Naive thymus-derived CD8-positive, alpha-beta T cell (primary cell): ENCODE measurements at regions not wholly inside any gene's neighbourhood (a gene's known extent, or its start where the extent isn't known, plus 50 kb on each side); places are given as distances from the start of the nearest gene placed in this dataset.
A peak's percentile ranks its signal among the peaks of the same experiment; 100 is the strongest.

ENCODE experiments used
- ATAC-seq, 2 donors: fragments of 150-1000 bp; cut with Tn5 transposase in 1 of 2; sonication (Bioruptor Pico), chemical (Tn5 transposase) in 1 of 2; 1 replicate in 1 of 2; 2 replicates in 1 of 2; pipeline ENCODE4 v1.10.0; 2021; ENCODE audit warnings: mild to moderate bottlenecking in 2 of 2, moderate library complexity in 2 of 2
- POLR2A ChIA-PET: fragments of 350-600 bp; sonication (Branson Sonifier 250); formaldehyde crosslinking; loops from one replicate; lab custom pipeline; 2021; ENCODE audit warnings: antibody characterized with exemption; lab: Charles Lee
- DNase-seq, 10 donors: peaks; one replicate each; pipeline versions ENCODE4 v3.0.0 to v3.0.0-alpha.2; 2020 to 2022
- H3K27ac Mint-ChIP-seq, 10 donors: one replicate each; pipeline ENCODE4 v1.8.0; 2020 to 2022; ENCODE audit warnings: mild to moderate bottlenecking in 10 of 10, mixed read lengths in 10 of 10, moderate library complexity in 4 of 10, inconsistent platforms in 1 of 10
- H3K27me3 Mint-ChIP-seq, 5 donors: one replicate each; pipeline ENCODE4 v1.8.0; 2021 to 2022; ENCODE audit warnings: mixed read lengths in 5 of 5
- H3K36me3 Mint-ChIP-seq, 3 donors: one replicate each; pipeline ENCODE4 v1.8.0; 2020 to 2022; ENCODE audit warnings: mixed read lengths in 3 of 3, mild to moderate bottlenecking in 2 of 3, inconsistent platforms in 1 of 3
- H3K4me1 Mint-ChIP-seq, 4 donors: one replicate each; pipeline ENCODE4 v1.8.0; 2021 to 2022; ENCODE audit warnings: mixed read lengths in 4 of 4
- H3K4me3 Mint-ChIP-seq, 10 donors: one replicate each; pipeline ENCODE4 v1.8.0; 2020 to 2022; ENCODE audit warnings: mild to moderate bottlenecking in 10 of 10, mixed read lengths in 10 of 10, moderate library complexity in 6 of 10, inconsistent platforms in 1 of 10
- H3K9me3 Mint-ChIP-seq, 9 donors: one replicate each; pipeline ENCODE4 v1.8.0; 2020 to 2022; ENCODE audit warnings: mixed read lengths in 9 of 9, mild to moderate bottlenecking in 3 of 9, inconsistent platforms in 1 of 9, moderate library complexity in 1 of 9

DNA sequence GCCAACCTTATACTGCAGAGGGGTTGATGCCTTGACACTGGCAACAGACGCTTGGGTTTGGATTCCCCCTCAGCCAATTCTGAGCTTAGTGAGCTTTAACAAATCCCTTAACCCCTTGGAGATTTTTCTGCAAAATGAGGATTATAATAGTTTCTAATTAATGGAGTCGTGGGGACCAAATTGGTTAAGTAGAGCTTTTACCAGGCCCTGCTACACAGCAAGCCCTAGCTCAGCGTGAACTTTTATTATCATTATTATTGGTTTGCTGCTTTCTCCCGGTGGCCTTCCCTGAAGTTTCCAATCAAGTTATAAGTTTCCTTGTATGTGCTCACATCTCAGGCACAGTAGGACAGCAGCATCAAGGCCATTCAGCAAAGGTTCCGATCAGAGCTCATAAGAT, 156.6 kb upstream of the GUCY1A2 start:
- POLR2A ChIA-PET: no interaction called here
- peaks cover 0 to 28% (median 6%) of the 10 kb centered on the region in 9 donors for H3K9me3 Mint-ChIP-seq
- H3K36me3 Mint-ChIP-seq: peaks cover 0 to 14% (median 7%) of the 10 kb centered on the region in 3 donors
- H3K4me3 Mint-ChIP-seq: no peak overlapping the region
- H3K27ac Mint-ChIP-seq: no peak overlapping the region
- no peaks in the 10 kb centered on the region for H3K4me1 Mint-ChIP-seq
- ATAC-seq (no peak), DNase-seq (no peak)
- no peaks in the 10 kb centered on the region for H3K27me3 Mint-ChIP-seq

DNA sequence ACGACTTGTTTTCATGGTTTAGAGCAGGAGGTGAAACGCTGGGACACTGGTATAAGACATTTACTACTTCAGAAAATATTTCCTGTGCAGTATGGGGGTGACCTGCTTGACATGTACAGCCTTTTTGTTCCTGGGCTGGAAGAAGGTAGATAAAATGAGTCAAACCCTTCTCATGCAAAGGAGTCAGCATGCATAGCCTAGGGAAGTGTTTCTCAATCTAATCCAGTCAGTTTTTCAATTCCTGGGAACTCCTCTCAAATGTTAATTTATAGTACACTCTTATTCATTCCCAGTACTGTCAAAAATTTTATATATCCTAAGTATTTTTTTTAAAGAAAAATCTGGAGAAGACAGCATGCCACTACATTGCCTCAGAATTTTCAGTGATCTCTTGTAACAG, 154.7 kb upstream of the GUCY1A2 start:
- POLR2A ChIA-PET: no interaction called here
- no peaks in the 10 kb centered on the region for H3K4me1 Mint-ChIP-seq
- DNase-seq: no peak
- ATAC-seq: no peak
- H3K27ac Mint-ChIP-seq: no peak overlapping the region
- H3K4me3 Mint-ChIP-seq: no peak overlapping the region
- H3K36me3 Mint-ChIP-seq: peaks cover 0 to 24% (median 5%) of the 10 kb centered on the region in 3 donors
- H3K9me3 Mint-ChIP-seq: peaks cover 0 to 40% (median 16%) of the 10 kb centered on the region in 9 donors
- H3K27me3 Mint-ChIP-seq: no peaks in the 10 kb centered on the region

DNA sequence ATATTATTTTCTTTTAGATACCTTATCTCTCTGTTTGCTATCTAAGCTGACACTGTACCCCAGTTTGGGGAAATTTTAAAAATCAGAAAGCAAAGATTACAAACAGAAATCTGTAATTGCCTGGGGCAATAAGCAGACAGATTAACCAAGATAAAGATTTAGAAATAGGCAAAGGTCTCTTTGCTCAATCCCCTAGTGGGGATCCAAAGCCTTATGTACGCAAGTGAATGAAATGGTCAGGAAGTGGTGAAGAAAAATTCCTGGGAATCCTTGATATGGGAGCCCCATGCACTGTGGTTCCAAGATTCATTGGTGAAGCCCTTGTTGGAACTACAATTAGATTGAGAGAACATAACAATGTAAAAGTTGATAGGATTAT, 139.5 kb upstream of the GUCY1A2 start:
- Mint-ChIP-seq H3K4me3 (no peak overlapping the region), H3K9me3 (peaks cover 0 to 6% (median 0%) of the 10 kb centered on the region in 9 donors), H3K27ac (no peak overlapping the region), H3K4me1 (no peaks in the 10 kb centered on the region), H3K36me3 (no peaks in the 10 kb centered on the region), H3K27me3 (peaks cover 0 to 4% (median 0%) of the 10 kb centered on the region in 5 donors)
- DNase-seq (no peak), ATAC-seq (no peak)
- POLR2A ChIA-PET: no interaction called here

DNA sequence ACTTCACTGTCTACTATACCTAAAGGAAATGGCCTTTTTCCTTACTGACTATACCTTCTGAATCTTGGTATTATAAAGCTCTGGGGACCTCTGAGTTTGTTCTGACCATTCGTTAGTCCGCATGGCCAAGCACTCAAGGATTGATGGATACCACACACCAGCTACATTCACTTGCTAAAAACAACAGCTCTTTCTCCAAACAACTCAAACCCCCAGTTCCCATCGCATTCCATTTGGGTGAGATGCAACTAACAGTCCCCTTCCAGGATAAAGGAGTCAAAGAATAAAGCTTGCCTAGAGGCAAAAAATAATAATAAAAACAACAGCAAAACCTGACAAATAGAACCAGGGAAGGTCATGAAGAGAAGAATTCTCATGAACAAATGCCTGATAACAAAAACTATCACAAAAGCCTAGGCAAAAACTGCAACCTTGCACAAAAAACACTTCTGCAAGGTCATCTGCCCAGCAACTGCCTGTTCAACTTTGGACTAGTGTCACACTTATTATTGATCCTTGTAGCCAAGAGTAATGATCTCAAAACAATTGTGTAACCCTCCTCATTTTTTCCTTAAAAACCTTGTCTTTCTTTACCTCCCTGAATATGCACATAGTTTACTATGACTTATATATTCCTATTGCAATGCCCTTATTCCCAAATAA, 139.0 kb upstream of the GUCY1A2 start:
- POLR2A ChIA-PET: no interaction called here
- ATAC-seq: no peak
- H3K27me3 Mint-ChIP-seq: peaks cover 0 to 4% (median 0%) of the 10 kb centered on the region in 5 donors
- H3K27ac Mint-ChIP-seq: no peak overlapping the region
- DNase-seq: no peak
- no peaks in the 10 kb centered on the region for H3K4me1 Mint-ChIP-seq
- no peak overlapping the region for H3K4me3 Mint-ChIP-seq
- no peaks in the 10 kb centered on the region for H3K36me3 Mint-ChIP-seq
- H3K9me3 Mint-ChIP-seq: peaks cover 0 to 6% (median 0%) of the 10 kb centered on the region in 9 donors

DNA sequence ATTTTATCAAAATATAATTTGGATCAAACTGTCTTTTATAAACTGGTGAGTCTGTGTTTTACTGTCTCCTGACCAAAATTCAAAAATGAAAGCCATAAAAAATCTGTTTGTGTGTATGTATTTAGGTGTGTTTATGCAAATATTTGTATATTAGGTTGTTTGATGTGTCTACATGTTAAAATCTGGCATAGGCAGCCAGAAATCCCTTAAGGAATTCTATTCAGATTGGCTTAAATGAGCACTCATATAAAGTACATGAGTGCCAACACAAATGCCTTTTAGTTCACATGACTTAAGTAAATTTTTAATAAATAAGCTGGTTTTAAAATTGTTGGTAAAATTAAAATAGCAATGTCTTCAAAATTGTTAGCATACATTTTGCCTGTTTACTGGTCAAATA, 133.3 kb upstream of the GUCY1A2 start:
- no peaks in the 10 kb centered on the region for H3K36me3 Mint-ChIP-seq
- no peak overlapping the region for H3K27ac Mint-ChIP-seq
- H3K27me3 Mint-ChIP-seq: peaks cover 0 to 4% (median 0%) of the 10 kb centered on the region in 5 donors
- no peak overlapping the region for H3K4me3 Mint-ChIP-seq
- peaks cover 0 to 3% (median 0%) of the 10 kb centered on the region in 9 donors for H3K9me3 Mint-ChIP-seq
- POLR2A ChIA-PET: no interaction called here
- no peaks in the 10 kb centered on the region for H3K4me1 Mint-ChIP-seq
- ATAC-seq: no peak
- no peak for DNase-seq

DNA sequence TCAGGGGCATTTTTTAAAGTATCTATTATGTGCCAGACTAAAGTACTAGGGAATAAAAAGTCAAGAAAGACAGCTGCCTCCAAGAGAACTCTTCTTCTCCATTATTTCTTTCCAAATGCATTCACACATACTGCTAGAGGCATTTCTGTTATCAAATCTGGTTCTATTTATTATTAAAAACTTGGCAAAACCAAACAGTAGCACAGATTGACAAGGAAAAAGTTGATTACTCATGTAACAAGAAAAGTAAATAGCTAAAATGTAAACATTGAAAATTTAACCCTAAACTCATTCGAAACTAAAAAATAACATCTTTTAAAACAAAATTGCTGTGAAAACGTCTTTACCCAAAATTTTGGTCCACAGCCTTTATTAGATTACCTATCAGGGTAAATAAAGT, 132.9 kb upstream of the GUCY1A2 start:
- ATAC-seq (no peak), DNase-seq (no peak)
- H3K36me3 Mint-ChIP-seq: no peaks in the 10 kb centered on the region
- no peak overlapping the region for H3K4me3 Mint-ChIP-seq
- no peaks in the 10 kb centered on the region for H3K4me1 Mint-ChIP-seq
- POLR2A ChIA-PET: no interaction called here
- no peak overlapping the region for H3K27ac Mint-ChIP-seq
- peaks cover 0 to 3% (median 0%) of the 10 kb centered on the region in 9 donors for H3K9me3 Mint-ChIP-seq
- H3K27me3 Mint-ChIP-seq: peaks cover 0 to 4% (median 0%) of the 10 kb centered on the region in 5 donors

DNA sequence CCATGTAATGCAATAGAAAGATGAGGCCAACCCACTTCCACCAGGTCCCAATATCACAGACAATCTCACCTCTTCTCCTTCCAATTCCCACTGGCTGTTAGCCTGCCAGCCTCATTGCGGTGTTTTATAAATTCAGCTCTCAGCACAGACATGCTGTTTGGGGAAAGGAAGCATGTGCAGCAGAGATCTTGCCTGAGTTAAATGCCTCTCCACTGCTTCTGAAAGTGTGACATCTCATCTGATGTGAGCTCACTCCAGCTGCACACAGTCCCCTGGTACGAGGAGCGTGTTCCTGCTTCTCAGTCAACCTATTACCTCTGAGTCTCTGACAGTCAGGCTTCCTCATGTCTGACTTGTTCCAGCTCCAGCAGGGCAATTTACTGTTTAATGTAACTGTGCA, 122.7 kb upstream of the GUCY1A2 start:
- ATAC-seq: no peak
- peaks cover 0 to 8% (median 0%) of the 10 kb centered on the region in 3 donors for H3K36me3 Mint-ChIP-seq
- DNase-seq: no peak

DNA sequence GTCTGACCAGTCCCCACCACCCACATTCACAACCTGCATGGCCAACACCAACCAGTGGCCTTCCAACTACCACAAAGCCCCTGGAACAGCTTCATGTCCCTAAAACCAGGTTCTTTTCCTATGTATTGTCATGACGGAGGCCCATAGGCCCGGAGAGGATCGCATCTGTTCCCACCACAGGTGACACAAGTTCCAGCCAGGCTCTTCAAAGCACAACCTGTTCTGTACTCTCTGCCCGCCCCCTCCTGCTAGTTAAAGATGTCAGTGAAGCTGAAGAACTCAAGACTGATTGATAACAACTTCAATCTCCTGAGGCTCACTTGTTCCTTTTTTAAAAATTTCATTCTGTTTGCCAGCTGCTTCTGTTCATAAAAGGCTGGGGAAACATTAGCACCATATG, 121.1 kb upstream of the GUCY1A2 start:
- ATAC-seq: no peak

More for the DNA sequence above, 122.7 kb upstream of the GUCY1A2 start:
- POLR2A ChIA-PET: no interaction called here
- Mint-ChIP-seq H3K27ac (no peak overlapping the region), H3K4me3 (peak overlapping the region in 1 of 10 donors; percentile 31), H3K27me3 (no peaks in the 10 kb centered on the region), H3K4me1 (no peaks in the 10 kb centered on the region), H3K9me3 (peaks cover 0 to 33% (median 10%) of the 10 kb centered on the region in 9 donors)

DNA sequence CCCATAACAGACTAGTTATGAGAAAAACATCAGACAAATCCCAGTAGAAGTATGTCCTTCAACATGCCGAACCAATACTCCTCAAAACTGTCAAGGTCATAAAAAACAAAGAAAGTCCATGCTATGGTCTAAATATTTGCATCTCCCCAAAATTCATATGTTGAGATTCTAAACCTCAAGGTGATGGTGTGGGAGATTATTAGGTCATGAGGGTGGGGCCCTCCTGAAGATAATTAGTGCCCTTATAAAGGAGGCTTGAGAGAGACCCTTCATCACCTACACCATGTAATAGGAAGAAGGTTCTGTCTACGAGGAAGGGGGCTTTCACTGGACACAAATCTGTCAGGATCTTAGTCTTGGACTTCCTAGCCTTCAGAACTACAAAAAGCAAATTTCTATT, 118.6 kb upstream of the GUCY1A2 start:
- peaks cover 0 to 14% (median 2%) of the 10 kb centered on the region in 3 donors for H3K36me3 Mint-ChIP-seq
- ATAC-seq (no peak), DNase-seq (no peak)
- no peak overlapping the region for H3K4me3 Mint-ChIP-seq
- no peak overlapping the region for H3K27ac Mint-ChIP-seq
- peaks cover 5 to 44% (median 20%) of the 10 kb centered on the region in 9 donors for H3K9me3 Mint-ChIP-seq
- POLR2A ChIA-PET: no interaction called here
- no peaks in the 10 kb centered on the region for H3K4me1 Mint-ChIP-seq
- no peaks in the 10 kb centered on the region for H3K27me3 Mint-ChIP-seq

More for the DNA sequence above, 121.1 kb upstream of the GUCY1A2 start:
- H3K4me1 Mint-ChIP-seq: no peaks in the 10 kb centered on the region
- peaks cover 0 to 14% (median 2%) of the 10 kb centered on the region in 3 donors for H3K36me3 Mint-ChIP-seq
- DNase-seq: no peak
- peaks cover 0 to 36% (median 17%) of the 10 kb centered on the region in 9 donors for H3K9me3 Mint-ChIP-seq
- POLR2A ChIA-PET: no interaction called here
- H3K4me3 Mint-ChIP-seq: no peak overlapping the region
- H3K27ac Mint-ChIP-seq: no peak overlapping the region
- no peaks in the 10 kb centered on the region for H3K27me3 Mint-ChIP-seq

DNA sequence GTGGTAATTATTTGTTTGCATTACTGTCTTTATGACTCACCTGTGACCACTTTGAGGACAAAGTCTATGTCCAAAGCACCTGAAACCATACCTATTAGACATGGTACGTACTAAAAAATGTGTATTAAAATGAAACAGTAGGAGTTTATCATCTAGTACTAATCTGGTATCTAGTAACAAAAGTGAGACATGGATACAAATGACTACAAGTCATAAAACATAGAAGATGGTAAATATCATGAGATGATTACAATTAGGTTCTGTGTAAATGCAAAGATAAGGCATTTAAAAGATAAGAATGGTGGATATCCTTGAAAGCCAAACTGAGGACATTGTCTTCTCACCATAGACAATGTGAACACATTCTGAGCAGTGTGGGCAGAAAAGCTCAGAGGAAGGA, 113.5 kb upstream of the GUCY1A2 start:
- Mint-ChIP-seq H3K27me3 (peaks cover 0 to 6% (median 0%) of the 10 kb centered on the region in 5 donors), H3K4me3 (no peak overlapping the region), H3K36me3 (peaks cover 0 to 9% (median 3%) of the 10 kb centered on the region in 3 donors), H3K27ac (no peak overlapping the region), H3K9me3 (peaks cover 10 to 52% (median 18%) of the 10 kb centered on the region in 9 donors), H3K4me1 (no peaks in the 10 kb centered on the region)
- ATAC-seq: no peak
- POLR2A ChIA-PET: no interaction called here
- no peak for DNase-seq

DNA sequence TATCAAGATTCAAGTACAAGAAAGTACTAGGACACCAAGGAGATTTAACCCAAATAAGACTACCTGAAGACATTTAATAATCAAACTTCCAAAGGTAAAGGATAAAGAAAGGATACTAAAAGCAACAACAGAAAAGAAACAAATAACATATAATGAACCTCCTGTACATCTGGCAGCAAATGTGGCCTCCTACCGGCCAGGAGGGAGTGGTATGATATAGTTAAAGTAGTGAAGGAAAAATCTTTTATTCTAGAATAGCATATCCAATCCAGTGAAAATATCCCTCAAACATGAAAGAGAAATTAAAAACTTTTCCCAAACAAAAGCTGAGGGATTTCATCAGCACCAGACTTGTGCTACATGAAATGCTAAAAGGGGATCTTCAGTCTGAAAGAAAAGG, 104.7 kb upstream of the GUCY1A2 start:
- Mint-ChIP-seq H3K9me3 (peaks cover 4 to 40% (median 19%) of the 10 kb centered on the region in 9 donors), H3K27ac (no peak overlapping the region), H3K36me3 (no peaks in the 10 kb centered on the region), H3K27me3 (no peaks in the 10 kb centered on the region), H3K4me3 (no peak overlapping the region), H3K4me1 (no peaks in the 10 kb centered on the region)
- ATAC-seq (no peak), DNase-seq (no peak)
- POLR2A ChIA-PET: no interaction called here

DNA sequence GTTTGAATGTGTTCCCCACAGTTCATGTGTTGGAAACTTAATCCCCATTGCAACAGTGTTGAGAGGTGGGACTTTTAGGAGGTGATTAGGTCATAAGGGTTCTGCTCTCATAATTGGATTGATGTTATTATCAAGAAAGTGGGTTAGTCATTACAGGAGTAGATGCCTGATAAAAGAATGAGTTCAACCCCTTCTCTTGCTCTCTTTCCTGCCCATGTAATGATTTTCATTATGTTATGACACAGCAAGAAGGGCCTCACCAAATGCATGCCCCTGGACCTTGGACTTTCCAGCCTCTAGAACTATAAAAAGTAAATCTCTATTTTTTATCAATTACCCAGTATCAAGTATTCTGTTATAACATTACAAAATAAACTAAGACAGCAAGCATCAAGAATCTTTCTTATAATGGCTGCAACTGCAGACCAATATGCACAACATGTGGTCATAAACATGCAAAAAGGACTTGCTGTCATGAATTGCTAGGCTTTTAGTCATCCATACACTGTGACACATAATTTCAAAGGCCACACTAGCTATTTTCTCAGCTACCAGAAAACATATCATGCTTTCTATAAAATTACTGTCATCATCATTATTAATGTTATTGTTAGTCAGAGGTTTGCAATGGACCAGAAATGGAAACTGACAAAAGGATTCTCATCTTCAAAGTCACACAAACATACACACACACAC, 99.9 kb upstream of the GUCY1A2 start:
- POLR2A ChIA-PET: no interaction called here
- Mint-ChIP-seq H3K9me3 (peaks cover 8 to 27% (median 16%) of the 10 kb centered on the region in 9 donors), H3K4me1 (no peaks in the 10 kb centered on the region), H3K27me3 (no peaks in the 10 kb centered on the region), H3K4me3 (no peak overlapping the region), H3K27ac (no peak overlapping the region), H3K36me3 (no peaks in the 10 kb centered on the region)
- DNase-seq: no peak
- ATAC-seq: no peak

DNA sequence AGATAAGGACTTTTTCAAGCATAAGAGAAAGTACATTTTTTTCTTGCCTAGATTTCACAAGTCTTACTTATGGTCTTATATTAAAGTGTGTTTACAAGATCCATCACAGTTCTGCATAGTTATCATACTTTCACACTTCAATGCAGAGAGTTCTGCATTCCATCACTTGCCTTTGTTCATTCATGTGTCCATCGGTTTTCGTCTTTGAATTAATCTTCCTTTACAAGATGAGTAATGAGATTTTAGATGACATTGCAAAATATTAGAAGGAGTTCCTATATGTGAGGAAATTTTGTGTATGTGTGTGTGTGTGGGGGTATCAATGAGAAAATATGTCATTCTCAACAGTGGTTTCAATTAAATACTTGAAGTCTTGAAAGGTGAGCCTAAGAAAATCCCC, 98.1 kb upstream of the GUCY1A2 start:
- Mint-ChIP-seq H3K4me3 (no peak overlapping the region), H3K27me3 (no peaks in the 10 kb centered on the region), H3K9me3 (peaks cover 3 to 24% (median 13%) of the 10 kb centered on the region in 9 donors), H3K4me1 (no peaks in the 10 kb centered on the region), H3K27ac (no peak overlapping the region), H3K36me3 (no peaks in the 10 kb centered on the region)
- ATAC-seq (no peak), DNase-seq (no peak)
- POLR2A ChIA-PET: no interaction called here
